Vagina (tissue), 2 donors: ENCODE measurements at regions not wholly inside any gene's neighbourhood (a gene's known extent, or its start where the extent isn't known, plus 50 kb on each side); places are given as distances from the start of the nearest gene placed in this dataset.

Source experiments
- DNase-seq, 2 donors: peaks; one replicate each; pipeline ENCODE4 v3.0.0-alpha.2; 2017; ENCODE audit errors: extremely low spot score in 2 of 2
- H3K27ac ChIP-seq: fragments of 200-600 bp; sonication (generic); one replicate; pipeline ENCODE4 v1.5.1; 2019
- H3K27me3 ChIP-seq: fragments of 200-600 bp; sonication (generic); one replicate; pipeline ENCODE4 v1.5.1; 2019
- H3K36me3 ChIP-seq, 2 donors: fragments of 200-600 bp; sonication (generic); one replicate each; pipeline ENCODE4 v1.5.1; 2017 to 2019
- H3K4me1 ChIP-seq: fragments of 200-600 bp; sonication (generic); one replicate; pipeline ENCODE4 v1.5.1; 2019
- H3K4me3 ChIP-seq, 2 donors: fragments of 200-600 bp; sonication (generic); 1 replicate in 1 of 2; 2 replicates in 1 of 2; pipeline ENCODE4 v1.5.1; 2016 to 2019
- H3K9me3 ChIP-seq: fragments of 200-600 bp; sonication (generic); one replicate; pipeline ENCODE4 v1.5.1; 2019
- CTCF ChIP-seq, 3 experiments: fragments of 450-650 bp in 2 of 3; fragments of 200-600 bp in 1 of 3; sonication (generic) in 1 of 3; IDR thresholded peaks; one replicate each; pipeline ENCODE4 v1.5.1; 2017 to 2019; ENCODE audit warnings: antibody characterized with exemption in 3 of 3, mild to moderate bottlenecking in 2 of 3, moderate library complexity in 2 of 3
- POLR2A ChIP-seq, 2 donors: fragments of 450-650 bp; IDR thresholded peaks; one replicate each; pipeline ENCODE4 v1.6.1; 2017; ENCODE audit warnings: antibody characterized with exemption in 2 of 2, mild to moderate bottlenecking in 2 of 2, moderate library complexity in 2 of 2
- POLR2AphosphoS5 ChIP-seq, 2 donors: sonication (generic); formaldehyde crosslinking; IDR thresholded peaks; one replicate each; pipeline ENCODE4 v1.9.0; 2017; ENCODE audit warnings: antibody characterized with exemption in 2 of 2, mild to moderate bottlenecking in 2 of 2, low read depth in 1 of 2; ENCODE audit not compliant: insufficient read depth in 1 of 2
- intact Hi-C: fragments of 100-400 bp; cut with DNase I; formaldehyde crosslinking; loops from one replicate; pipeline ENCODE4 v1.15.1; 2023

- Histone ChIP-seq H3K36me3 (no peaks in the 10 kb centered on the region), H3K4me3 (no peak overlapping the region), H3K9me3 (peaks cover 11% of the 10 kb centered on the region), H3K4me1 (no peaks in the 10 kb centered on the region), H3K27me3 (no peaks in the 10 kb centered on the region), H3K27ac (no peak overlapping the region)
- no peak for DNase-seq
- TF ChIP-seq CTCF (IDR thresholded peaks at IDR 0.05) (no peak), POLR2A (IDR thresholded peaks at IDR 0.05) (no peak), POLR2AphosphoS5 (IDR thresholded peaks at IDR 0.05; ENCODE audit: insufficient read depth in 1 of 2, low read depth in 1 of 2) (no peak)
- intact Hi-C loops, result no loop called here
These were observed 1506.9 kb upstream of the TMEM132C start for GRCh38 chr12:126760092-126760491.

DNA sequence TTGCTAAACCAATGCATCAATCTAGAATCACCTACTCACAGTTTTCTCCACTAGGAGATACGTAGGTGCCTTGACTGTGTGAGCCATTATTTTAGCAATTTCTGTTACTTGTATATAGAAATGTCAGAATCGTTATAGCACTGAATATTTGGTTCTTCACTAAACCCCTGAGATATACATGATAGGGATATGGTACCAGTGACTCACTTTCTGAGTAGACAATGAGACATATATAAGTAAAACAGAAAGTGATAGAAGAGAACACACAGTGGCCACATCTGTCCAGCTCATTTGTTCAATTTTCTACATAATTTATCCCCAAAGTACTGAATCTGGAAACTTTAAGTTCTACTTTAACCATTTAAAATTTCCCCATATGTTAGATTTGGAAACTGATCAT is 1505.5 kb upstream of the TMEM132C start:
- Histone ChIP-seq H3K27ac (no peak overlapping the region), H3K4me1 (no peaks in the 10 kb centered on the region), H3K4me3 (no peak overlapping the region), H3K9me3 (peaks cover 11% of the 10 kb centered on the region), H3K27me3 (no peaks in the 10 kb centered on the region), H3K36me3 (no peaks in the 10 kb centered on the region)
- intact Hi-C loops, result no loop called here
- TF ChIP-seq POLR2AphosphoS5 (IDR thresholded peaks at IDR 0.05; ENCODE audit: insufficient read depth in 1 of 2, low read depth in 1 of 2) (no peak), CTCF (IDR thresholded peaks at IDR 0.05) (no peak), POLR2A (IDR thresholded peaks at IDR 0.05) (no peak)
- no peak for DNase-seq

DNA sequence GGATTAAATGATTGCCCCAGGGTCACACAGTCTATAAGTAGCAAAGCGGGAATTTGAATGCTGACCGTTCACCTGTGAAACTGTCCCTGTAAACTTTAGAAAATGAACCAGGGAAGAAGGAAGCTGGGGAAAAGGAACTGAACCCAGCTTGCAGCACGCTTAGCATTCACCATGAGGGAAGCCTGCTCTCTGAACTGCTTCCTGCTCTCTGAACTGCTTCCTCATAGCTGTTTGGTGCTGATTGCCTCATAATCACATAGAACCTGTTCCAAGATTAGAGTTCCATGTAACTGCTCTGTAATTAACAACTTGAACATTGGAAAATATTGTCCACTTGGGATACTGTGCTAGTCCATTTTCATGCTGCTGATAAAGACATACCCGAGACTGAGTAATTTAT is 1504.8 kb upstream of the TMEM132C start:
- Histone ChIP-seq H3K9me3 (peaks cover 11% of the 10 kb centered on the region), H3K27me3 (no peaks in the 10 kb centered on the region), H3K36me3 (no peaks in the 10 kb centered on the region), H3K4me3 (no peak overlapping the region), H3K4me1 (no peaks in the 10 kb centered on the region), H3K27ac (no peak overlapping the region)
- no peak for DNase-seq
- TF ChIP-seq POLR2A (IDR thresholded peaks at IDR 0.05) (no peak), POLR2AphosphoS5 (IDR thresholded peaks at IDR 0.05; ENCODE audit: insufficient read depth in 1 of 2, low read depth in 1 of 2) (no peak), CTCF (IDR thresholded peaks at IDR 0.05) (no peak)
- intact Hi-C loops, result no loop called here

- TF ChIP-seq POLR2AphosphoS5 (IDR thresholded peaks at IDR 0.05; ENCODE audit: insufficient read depth in 1 of 2, low read depth in 1 of 2) (no peak), CTCF (IDR thresholded peaks at IDR 0.05) (no peak), POLR2A (IDR thresholded peaks at IDR 0.05) (no peak)
- Histone ChIP-seq H3K27me3 (no peaks in the 10 kb centered on the region), H3K27ac (no peak overlapping the region), H3K4me3 (no peak overlapping the region), H3K9me3 (peaks cover 11% of the 10 kb centered on the region), H3K4me1 (no peaks in the 10 kb centered on the region), H3K36me3 (no peaks in the 10 kb centered on the region)
- DNase-seq, result no peak
- intact Hi-C loops, result no loop called here
These were observed 1503.6 kb upstream of the TMEM132C start for GRCh38 chr12:126763359-126763758.

GRCh38 chr12:126767334-126767733 is 1499.6 kb upstream of the TMEM132C start:
- no peak for TF ChIP-seq CTCF (IDR thresholded peaks at IDR 0.05)
- TF ChIP-seq POLR2A (IDR thresholded peaks at IDR 0.05), result no peak
- TF ChIP-seq POLR2AphosphoS5 (IDR thresholded peaks at IDR 0.05; ENCODE audit: insufficient read depth in 1 of 2, low read depth in 1 of 2), result no peak
- H3K27ac ChIP-seq, result no peak overlapping the region
- DNase-seq, result no peak
- H3K27me3 ChIP-seq, result no peaks in the 10 kb centered on the region
- intact Hi-C loops, result no loop called here
- no peaks in the 10 kb centered on the region for H3K4me1 ChIP-seq
- no peaks in the 10 kb centered on the region for H3K36me3 ChIP-seq
- peaks cover 11% of the 10 kb centered on the region for H3K9me3 ChIP-seq
- H3K4me3 ChIP-seq, result no peak overlapping the region
